WERI-Rb-1 (cell line): ENCODE measurements at regions not wholly inside any gene's neighbourhood (a gene's known extent, or its start where the extent isn't known, plus 50 kb on each side); places are given as distances from the start of the nearest gene placed in this dataset.
"Not testable (repeated sequence)": the region's sequence is repeated elsewhere in the genome, so short reads cannot be mapped to it uniquely, and the experiment has no call there.

Source experiments
- DNase-seq: peaks from one replicate; pipeline ENCODE4 v3.0.0-alpha.2; 2020
- H3K27ac ChIP-seq: fragments of 250-450 bp; sonication (Bioruptor Pico); 2 replicates; pipeline ENCODE4 v1.5.1; 2020; ENCODE audit warnings: mild to moderate bottlenecking, moderate library complexity
- H3K27me3 ChIP-seq: fragments of 250-450 bp; sonication (Bioruptor Pico); 2 replicates; pipeline ENCODE4 v1.5.1; 2021; ENCODE audit warnings: mild to moderate bottlenecking, low read depth, moderate library complexity; ENCODE audit not compliant: insufficient read depth, severe bottlenecking
- H3K36me3 ChIP-seq: fragments of 250-450 bp; sonication (Bioruptor Pico); 2 replicates; pipeline ENCODE4 v1.5.1; 2020; ENCODE audit warnings: mild to moderate bottlenecking, moderate library complexity
- H3K4me3 ChIP-seq: 2 replicates; pipeline ENCODE4 v1.5.1; 2011; ENCODE audit warnings: low read depth, mild to moderate bottlenecking, control low read depth, low read length
- H3K9me3 ChIP-seq: fragments of 250-450 bp; sonication (Bioruptor Pico); 2 replicates; pipeline ENCODE4 v1.5.1; 2021; ENCODE audit warnings: mild to moderate bottlenecking, moderate library complexity; ENCODE audit not compliant: severe bottlenecking
- CTCF ChIP-seq: IDR thresholded peaks from 2 replicates; pipeline ENCODE4 v1.5.1; 2011; ENCODE audit warnings: low read depth, mild to moderate bottlenecking, control low read depth, inconsistent platforms, low read length

DNA sequence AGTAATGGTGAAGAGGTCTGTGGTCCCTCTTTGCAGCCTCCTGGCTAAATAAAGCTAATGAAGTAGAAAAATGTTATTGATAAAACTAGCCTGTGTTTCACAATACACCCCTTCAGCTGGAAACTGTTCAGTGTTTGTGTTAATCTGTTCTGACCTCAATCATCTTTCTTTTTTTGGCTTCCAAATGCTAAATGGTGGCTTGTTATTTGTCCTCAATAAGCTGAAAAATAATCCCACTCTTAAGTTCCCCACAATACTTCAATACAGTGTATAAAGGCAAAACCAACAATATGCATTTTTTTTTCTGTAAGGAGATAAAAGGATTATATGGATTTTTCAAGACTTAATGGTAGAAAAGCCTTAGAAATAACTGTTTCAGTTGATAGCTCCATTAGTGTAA, 560.5 kb downstream of the TUSC1 start:
- no peak overlapping the region for H3K4me3 ChIP-seq
- H3K27ac ChIP-seq: no peak overlapping the region
- H3K27me3 ChIP-seq: peaks cover 18% of the 10 kb centered on the region
- DNase-seq: no peak
- no peak for TF ChIP-seq CTCF
- H3K36me3 ChIP-seq: no peaks in the 10 kb centered on the region
- H3K9me3 ChIP-seq: no peaks in the 10 kb centered on the region

DNA sequence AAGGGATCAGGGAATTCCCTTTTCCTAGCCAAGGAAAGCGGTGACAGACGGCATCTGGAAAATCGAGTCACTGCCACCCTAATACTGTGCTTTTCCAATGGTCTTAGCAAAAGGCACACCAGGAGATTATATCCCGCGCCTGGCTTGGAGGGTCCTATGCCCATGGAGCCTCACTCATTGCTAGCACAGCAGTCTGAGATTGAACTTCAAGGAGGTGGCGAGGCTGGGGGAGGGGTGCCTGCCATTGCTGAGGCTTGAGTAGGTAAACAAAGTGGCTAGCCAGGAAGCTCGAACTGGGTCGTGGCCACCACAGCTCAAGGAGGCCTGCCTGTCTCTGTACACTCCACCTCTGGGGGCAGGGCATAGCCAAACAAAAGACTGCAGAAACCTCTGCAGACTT, 556.5 kb upstream of the IZUMO3 start:
- H3K9me3 ChIP-seq, H3K27me3 ChIP-seq, H3K36me3 ChIP-seq, H3K4me3 ChIP-seq, H3K27ac ChIP-seq, DNase-seq: not testable (repeated sequence)

GRCh38 chr9:25094518-25094917, 548.8 kb upstream of the IZUMO3 start:
- H3K4me3 ChIP-seq: no peak overlapping the region
- no peaks in the 10 kb centered on the region for H3K36me3 ChIP-seq
- no peak for TF ChIP-seq CTCF
- DNase-seq: no peak
- no peaks in the 10 kb centered on the region for H3K9me3 ChIP-seq
- no peak overlapping the region for H3K27ac ChIP-seq
- H3K27me3 ChIP-seq: peaks cover 4% of the 10 kb centered on the region

DNA sequence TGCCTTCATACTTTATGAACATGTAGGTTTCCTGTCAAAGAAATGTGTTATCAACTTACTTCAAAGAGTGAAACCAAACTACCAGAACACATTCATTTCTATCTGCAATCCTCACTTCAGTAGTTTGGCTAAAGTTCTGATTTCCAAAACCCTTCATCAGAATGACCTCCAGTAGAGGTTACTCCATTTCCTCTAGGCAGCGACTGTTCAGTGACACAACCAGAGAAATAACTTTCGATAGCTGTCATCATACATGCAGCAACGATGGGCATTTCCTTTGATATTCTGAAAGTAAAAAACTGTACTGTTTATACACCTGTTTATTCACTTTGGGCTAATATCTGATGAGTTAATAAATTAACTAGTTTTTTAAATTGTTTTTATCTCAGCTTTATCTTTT, 532.5 kb upstream of the IZUMO3 start:
- Histone ChIP-seq H3K9me3 (peaks cover 2% of the 10 kb centered on the region), H3K27ac (no peak overlapping the region), H3K27me3 (peaks cover 8% of the 10 kb centered on the region), H3K36me3 (no peaks in the 10 kb centered on the region), H3K4me3 (no peak overlapping the region)
- TF ChIP-seq CTCF: no peak
- DNase-seq: no peak

GRCh38 chr9:25048098-25048724, 502.5 kb upstream of the IZUMO3 start:
- Histone ChIP-seq H3K36me3 (no peaks in the 10 kb centered on the region), H3K27me3 (peaks cover 15% of the 10 kb centered on the region)
- no peak for TF ChIP-seq CTCF

DNA sequence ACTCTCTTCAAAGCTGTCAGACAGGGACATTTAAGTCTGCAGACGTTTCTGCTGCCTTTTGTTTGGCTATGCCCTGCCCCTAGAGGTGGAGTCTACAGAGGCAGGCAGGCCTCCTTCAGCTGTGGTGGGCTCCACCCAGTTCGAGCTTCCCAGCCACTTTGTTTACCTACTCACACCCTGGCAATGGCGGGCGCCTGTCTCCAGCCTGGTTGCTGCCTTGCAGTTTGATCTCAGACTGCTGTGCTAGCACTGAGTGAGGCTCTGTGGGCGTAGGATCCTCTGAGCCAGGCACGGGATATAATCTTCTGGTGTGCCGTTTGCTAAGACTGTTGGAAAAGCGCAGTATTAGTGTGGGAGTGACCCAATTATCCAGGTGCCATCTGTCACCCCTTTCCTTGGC, 499.8 kb upstream of the IZUMO3 start:
- H3K9me3 ChIP-seq, H3K27me3 ChIP-seq, H3K4me3 ChIP-seq, H3K36me3 ChIP-seq, H3K27ac ChIP-seq, DNase-seq: not testable (repeated sequence)

More at GRCh38 chr9:25048098-25048724, 502.5 kb upstream of the IZUMO3 start:
- DNase-seq: no peak
- no peak overlapping the region for H3K27ac ChIP-seq
- peaks cover 9% of the 10 kb centered on the region for H3K9me3 ChIP-seq
- H3K4me3 ChIP-seq: no peak overlapping the region

GRCh38 chr9:25029743-25030142, 484.0 kb upstream of the IZUMO3 start:
- Histone ChIP-seq H3K9me3 (no peaks in the 10 kb centered on the region), H3K27me3 (peaks cover 32% of the 10 kb centered on the region), H3K36me3 (no peaks in the 10 kb centered on the region), H3K27ac (no peak overlapping the region), H3K4me3 (no peak overlapping the region)
- no peak for DNase-seq
- TF ChIP-seq CTCF: no peak
